IPS-15b (cell line): ENCODE measurements at regions not wholly inside any gene's neighbourhood (a gene's known extent, or its start where the extent isn't known, plus 50 kb on each side); places are given as distances from the start of the nearest gene placed in this dataset.
A peak's percentile ranks its signal among the peaks of the same experiment; 100 is the strongest.
"Not testable (repeated sequence)": the region's sequence is repeated elsewhere in the genome, so short reads cannot be mapped to it uniquely, and the experiment has no call there.

Source experiments
- H3K27me3 ChIP-seq: one replicate; pipeline ENCODE4 v1.6.1; 2013; ENCODE audit warnings: low read length; ENCODE audit not compliant: control insufficient read depth, insufficient read depth
- H3K36me3 ChIP-seq: one replicate; pipeline ENCODE4 v1.6.1; 2013; ENCODE audit warnings: low read length; ENCODE audit not compliant: control insufficient read depth, insufficient read depth
- H3K4me1 ChIP-seq: one replicate; pipeline ENCODE4 v1.6.1; 2013; ENCODE audit warnings: mild to moderate bottlenecking, low read length; ENCODE audit not compliant: control insufficient read depth, insufficient read depth
- H3K4me3 ChIP-seq: one replicate; pipeline ENCODE4 v1.5.1; 2013; ENCODE audit warnings: low read depth, low read length
- H3K9ac ChIP-seq: one replicate; pipeline ENCODE4 v1.6.1; 2013; ENCODE audit warnings: low read depth, mild to moderate bottlenecking, low read length
- H3K9me3 ChIP-seq: one replicate; pipeline ENCODE4 v1.6.1; 2013; ENCODE audit warnings: mild to moderate bottlenecking, low read length; ENCODE audit not compliant: control insufficient read depth, insufficient read depth

DNA sequence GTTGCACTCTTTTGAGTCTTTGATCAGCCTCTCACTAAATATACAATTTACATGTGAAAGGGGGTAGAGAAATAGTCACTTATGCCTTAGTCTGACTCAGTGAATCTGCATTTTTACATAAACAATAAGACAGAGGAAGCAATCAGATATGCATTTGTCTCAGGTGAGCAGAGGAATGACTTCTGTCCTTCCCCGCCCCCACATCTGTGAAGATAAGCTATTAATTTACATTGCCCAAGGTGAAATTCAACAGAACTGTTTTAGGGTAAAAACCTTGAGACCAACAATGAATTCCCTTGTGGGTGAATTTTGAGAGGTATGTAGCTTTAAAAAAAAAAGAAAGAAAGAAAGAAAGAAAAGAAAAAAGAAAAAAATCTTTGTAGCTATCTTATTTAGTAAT lies 1302.9 kb upstream of the ACVR2A start:
- Histone ChIP-seq H3K9ac (no peak overlapping the region), H3K9me3 (no peaks in the 10 kb centered on the region), H3K4me3 (no peak overlapping the region), H3K4me1 (peaks cover 24% of the 10 kb centered on the region), H3K36me3 (no peaks in the 10 kb centered on the region), H3K27me3 (no peaks in the 10 kb centered on the region)

DNA sequence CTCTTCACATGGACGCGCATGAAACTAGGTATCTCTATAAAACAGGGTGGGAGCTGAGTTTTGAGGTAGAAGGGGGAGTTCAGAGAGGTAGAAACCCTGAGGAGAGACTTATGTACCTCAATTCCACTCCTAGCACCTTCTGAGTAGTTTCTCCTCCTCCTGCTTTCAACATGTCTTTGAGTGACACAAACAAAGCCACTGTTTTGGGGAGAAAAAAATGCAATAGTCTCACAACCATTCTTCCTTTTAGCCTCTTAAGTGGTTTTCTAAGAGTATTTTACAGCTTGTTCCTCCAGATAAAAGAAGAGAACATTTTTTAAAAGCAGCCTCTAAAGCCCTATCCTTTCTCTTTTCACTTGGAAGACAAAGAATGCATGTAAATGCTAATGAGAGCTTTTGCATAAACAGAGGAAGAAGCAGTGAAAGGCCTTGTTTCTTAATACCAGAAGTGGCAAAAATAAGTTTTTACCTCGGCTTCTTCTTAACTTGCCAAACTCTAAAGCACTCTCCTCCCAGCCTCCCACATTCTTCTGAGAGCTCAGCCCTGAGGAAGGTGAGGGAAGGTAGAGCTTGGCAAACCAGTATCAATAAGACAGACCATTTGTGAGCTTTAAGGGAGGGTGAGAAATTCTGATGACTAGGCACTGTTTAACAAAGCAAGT lies 1304.4 kb upstream of the ACVR2A start:
- Histone ChIP-seq H3K9me3 (no peaks in the 10 kb centered on the region), H3K9ac (peak overlapping the region; percentile 67), H3K36me3 (no peaks in the 10 kb centered on the region), H3K27me3 (no peaks in the 10 kb centered on the region), H3K4me1 (peaks cover 24% of the 10 kb centered on the region), H3K4me3 (no peak overlapping the region)

GRCh38 chr2:146539739-146540138 lies 1305.1 kb upstream of the ACVR2A start:
- not testable (repeated sequence) for H3K9ac ChIP-seq, H3K36me3 ChIP-seq, H3K27me3 ChIP-seq, H3K9me3 ChIP-seq, H3K4me3 ChIP-seq
- H3K4me1 ChIP-seq: peaks cover 24% of the 10 kb centered on the region

DNA sequence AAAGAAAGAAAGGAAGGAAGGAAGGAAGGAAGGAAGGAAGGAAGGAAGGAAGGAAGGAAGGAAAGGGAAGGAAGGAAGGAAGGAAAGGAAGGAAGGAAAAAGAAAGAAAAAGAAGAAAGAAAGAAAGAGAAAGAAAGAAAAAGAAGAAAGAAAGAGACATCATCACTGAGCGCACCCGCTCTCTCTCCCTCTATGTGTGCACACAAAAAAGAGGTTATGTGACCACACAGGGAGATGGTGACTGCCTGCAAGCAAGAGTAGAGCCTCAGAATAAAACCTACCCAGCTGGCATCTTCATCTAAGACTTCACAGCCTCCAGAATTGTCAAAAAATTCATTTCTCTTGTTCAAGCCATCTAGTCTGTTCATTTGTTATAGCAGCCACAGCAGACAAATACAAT lies 1307.4 kb upstream of the ACVR2A start:
- Histone ChIP-seq H3K9ac (no peak overlapping the region), H3K36me3 (no peaks in the 10 kb centered on the region), H3K4me1 (peaks cover 24% of the 10 kb centered on the region), H3K4me3 (no peak overlapping the region), H3K9me3 (no peaks in the 10 kb centered on the region), H3K27me3 (no peaks in the 10 kb centered on the region)

DNA sequence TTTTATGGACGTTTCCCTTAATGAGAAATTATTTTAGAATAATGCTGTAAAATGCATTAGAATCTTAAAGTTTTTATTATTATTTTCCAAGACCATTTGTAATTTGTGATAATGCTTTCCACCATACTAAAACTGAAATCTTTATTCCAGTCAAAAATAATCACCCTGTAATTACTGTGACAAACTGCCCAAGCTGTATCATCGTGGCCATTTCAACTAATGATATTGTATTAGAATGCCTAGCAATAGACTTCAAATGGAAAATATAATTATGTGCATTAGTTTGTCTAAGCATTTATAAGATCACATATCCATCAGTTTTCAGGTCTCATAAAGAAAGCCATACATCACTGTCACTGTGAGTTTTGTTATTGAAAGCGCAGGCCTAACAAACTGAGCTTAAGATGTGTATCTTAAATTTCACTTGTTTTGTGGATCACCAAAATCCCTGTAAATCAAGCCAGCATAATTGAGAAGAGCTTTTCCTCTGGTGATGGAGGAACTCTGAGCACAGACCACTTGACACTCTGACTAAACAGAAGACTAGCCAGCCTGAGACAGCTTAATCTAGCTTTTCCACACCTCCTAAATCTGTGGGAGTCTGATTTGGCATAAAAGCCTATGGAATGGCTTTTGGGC lies 1312.2 kb upstream of the ACVR2A start:
- no peaks in the 10 kb centered on the region for H3K9me3 ChIP-seq

DNA sequence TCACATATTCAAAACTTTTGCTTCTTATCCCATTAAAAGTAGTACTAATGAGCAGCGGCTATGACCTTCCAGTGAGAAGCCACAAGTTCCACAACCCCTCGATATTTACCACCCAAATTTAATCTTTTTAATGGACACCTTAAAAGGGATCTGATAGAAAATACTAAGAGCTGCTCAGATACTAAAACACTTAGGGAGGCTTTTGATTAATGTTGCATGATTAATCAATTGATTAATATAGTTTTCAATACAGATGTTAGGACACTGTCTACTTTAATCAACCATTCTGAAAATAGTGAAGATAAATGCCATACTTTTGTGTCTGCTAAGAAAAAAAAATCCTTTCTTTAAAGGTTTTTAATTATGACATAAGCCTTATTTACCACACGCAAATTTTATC lies 1312.8 kb upstream of the ACVR2A start:
- H3K9ac ChIP-seq: no peak overlapping the region
- no peaks in the 10 kb centered on the region for H3K27me3 ChIP-seq
- H3K4me1 ChIP-seq: no peaks in the 10 kb centered on the region
- no peak overlapping the region for H3K4me3 ChIP-seq
- no peaks in the 10 kb centered on the region for H3K9me3 ChIP-seq
- H3K36me3 ChIP-seq: no peaks in the 10 kb centered on the region

More for the DNA sequence above, 1312.2 kb upstream of the ACVR2A start:
- H3K9ac ChIP-seq: no peak overlapping the region
- no peak overlapping the region for H3K4me3 ChIP-seq
- H3K4me1 ChIP-seq: no peaks in the 10 kb centered on the region
- H3K36me3 ChIP-seq: no peaks in the 10 kb centered on the region
- no peaks in the 10 kb centered on the region for H3K27me3 ChIP-seq

GRCh38 chr2:146530886-146531285 lies 1313.9 kb upstream of the ACVR2A start:
- H3K9me3 ChIP-seq: no peaks in the 10 kb centered on the region
- H3K4me3 ChIP-seq: no peak overlapping the region
- H3K36me3 ChIP-seq: no peaks in the 10 kb centered on the region
- H3K4me1 ChIP-seq: no peaks in the 10 kb centered on the region
- H3K9ac ChIP-seq: no peak overlapping the region
- H3K27me3 ChIP-seq: no peaks in the 10 kb centered on the region

- H3K9me3 ChIP-seq: no peaks in the 10 kb centered on the region
- no peak overlapping the region for H3K9ac ChIP-seq
- no peaks in the 10 kb centered on the region for H3K4me1 ChIP-seq
- H3K36me3 ChIP-seq: no peaks in the 10 kb centered on the region
- no peaks in the 10 kb centered on the region for H3K27me3 ChIP-seq
- H3K4me3 ChIP-seq: no peak overlapping the region
Measured at GRCh38 chr2:146527166-146527565, 1317.7 kb upstream of the ACVR2A start.

- no peaks in the 10 kb centered on the region for H3K4me1 ChIP-seq
- H3K27me3 ChIP-seq: no peaks in the 10 kb centered on the region
- H3K36me3 ChIP-seq: no peaks in the 10 kb centered on the region
- no peak overlapping the region for H3K9ac ChIP-seq
- H3K4me3 ChIP-seq: no peak overlapping the region
- H3K9me3 ChIP-seq: no peaks in the 10 kb centered on the region
Measured at GRCh38 chr2:146523196-146523595, 1321.6 kb upstream of the ACVR2A start.

DNA sequence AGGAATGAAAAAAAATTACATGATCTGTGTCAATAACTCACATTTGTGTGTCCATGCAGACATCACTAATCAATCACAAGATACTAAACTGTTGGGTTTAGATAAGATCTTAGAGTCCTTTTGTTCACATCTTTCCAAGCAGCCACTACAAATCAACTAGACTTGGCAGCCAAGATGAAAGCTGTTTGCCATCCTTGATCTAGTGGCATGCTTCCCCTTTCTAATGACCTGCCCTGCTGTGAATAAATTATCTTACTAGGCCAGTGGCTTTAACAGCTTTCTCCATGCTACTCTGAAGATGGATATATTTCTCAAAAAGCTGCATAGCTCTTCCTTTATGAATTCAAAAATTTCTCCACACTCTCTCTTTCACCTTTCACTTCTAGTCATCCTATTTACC lies 1338.0 kb upstream of the ACVR2A start:
- Histone ChIP-seq H3K9me3 (no peaks in the 10 kb centered on the region), H3K4me1 (no peaks in the 10 kb centered on the region), H3K9ac (no peak overlapping the region), H3K4me3 (no peak overlapping the region), H3K27me3 (no peaks in the 10 kb centered on the region), H3K36me3 (no peaks in the 10 kb centered on the region)

GRCh38 chr2:146503366-146503765 lies 1341.5 kb upstream of the ACVR2A start:
- Histone ChIP-seq H3K36me3 (no peaks in the 10 kb centered on the region), H3K27me3 (no peaks in the 10 kb centered on the region), H3K9me3 (no peaks in the 10 kb centered on the region), H3K4me3 (no peak overlapping the region), H3K4me1 (no peaks in the 10 kb centered on the region), H3K9ac (no peak overlapping the region)

DNA sequence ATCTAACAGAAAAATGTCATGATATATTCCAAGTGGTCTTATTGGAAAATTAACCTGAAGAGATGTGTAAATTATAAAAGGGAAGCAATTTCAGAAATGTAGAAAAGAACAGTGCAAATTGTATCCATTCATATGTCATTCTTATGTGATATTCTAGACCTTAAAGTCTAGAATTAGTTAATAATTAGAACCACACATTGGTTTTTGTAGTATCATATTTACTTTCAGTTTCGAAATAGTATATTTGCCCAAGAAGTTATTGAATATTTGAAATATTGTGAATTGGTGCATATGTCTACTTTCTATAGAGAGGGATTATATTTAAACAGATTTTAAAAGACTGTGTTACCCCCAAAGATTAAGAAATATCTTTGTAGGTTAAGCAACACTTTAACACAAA lies 1348.6 kb upstream of the ACVR2A start:
- Histone ChIP-seq H3K9ac (no peak overlapping the region), H3K36me3 (no peaks in the 10 kb centered on the region), H3K27me3 (no peaks in the 10 kb centered on the region), H3K4me3 (no peak overlapping the region), H3K4me1 (no peaks in the 10 kb centered on the region), H3K9me3 (peaks cover 9% of the 10 kb centered on the region)
